Memory B cell (primary cell): ENCODE measurements at regions not wholly inside any gene's neighbourhood (a gene's known extent, or its start where the extent isn't known, plus 50 kb on each side); places are given as distances from the start of the nearest gene placed in this dataset.

Source experiments
- ATAC-seq: fragments of 150-1000 bp; cut with Tn5 transposase; 2 replicates; pipeline ENCODE4 v1.10.0; 2021; ENCODE audit warnings: low read depth, mild to moderate bottlenecking, moderate library complexity
- DNase-seq, 2 donors: peaks; one replicate each; pipeline ENCODE4 v3.0.0; 2022; ENCODE audit warnings: low spot score in 2 of 2
- H3K27ac Mint-ChIP-seq: one replicate; pipeline ENCODE4 v1.8.0; 2022; ENCODE audit warnings: mild to moderate bottlenecking, moderate library complexity, mixed read lengths
- H3K27me3 Mint-ChIP-seq: one replicate; pipeline ENCODE4 v1.8.0; 2022; ENCODE audit warnings: mixed read lengths
- H3K36me3 Mint-ChIP-seq: one replicate; pipeline ENCODE4 v1.8.0; 2022; ENCODE audit warnings: mild to moderate bottlenecking, mixed read lengths
- H3K4me1 Mint-ChIP-seq: one replicate; pipeline ENCODE4 v1.8.0; 2022; ENCODE audit warnings: mixed read lengths
- H3K4me3 Mint-ChIP-seq: one replicate; pipeline ENCODE4 v1.8.0; 2022; ENCODE audit warnings: mild to moderate bottlenecking, moderate library complexity, mixed read lengths
- H3K9me3 Mint-ChIP-seq: one replicate; pipeline ENCODE4 v1.8.0; 2022; ENCODE audit warnings: mixed read lengths

DNA sequence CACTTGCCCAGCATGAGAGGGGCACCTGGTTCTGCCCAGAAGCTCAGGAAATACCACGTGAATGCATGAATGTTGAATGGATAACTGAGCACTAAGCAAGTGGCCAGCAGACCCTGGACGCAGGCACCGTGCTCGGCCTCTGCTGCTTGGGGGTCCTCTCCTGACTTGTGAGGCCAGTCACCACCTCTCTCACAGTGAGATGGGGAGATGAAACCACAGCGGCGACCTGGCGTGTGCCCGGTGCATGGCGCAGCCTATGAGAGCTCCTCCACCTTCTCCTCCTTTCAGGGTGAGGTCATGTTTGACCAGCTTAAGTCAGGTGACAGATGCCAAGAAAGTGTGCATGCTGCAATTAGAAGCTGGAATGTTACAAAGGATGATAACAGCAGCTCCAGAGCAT lies 75.5 kb downstream of the HMX1 start:
- no peak for ATAC-seq
- Mint-ChIP-seq H3K27me3 (no peaks in the 10 kb centered on the region), H3K4me3 (no peak overlapping the region), H3K36me3 (no peaks in the 10 kb centered on the region), H3K27ac (no peak overlapping the region), H3K4me1 (no peaks in the 10 kb centered on the region), H3K9me3 (no peaks in the 10 kb centered on the region)
- DNase-seq: no peak

DNA sequence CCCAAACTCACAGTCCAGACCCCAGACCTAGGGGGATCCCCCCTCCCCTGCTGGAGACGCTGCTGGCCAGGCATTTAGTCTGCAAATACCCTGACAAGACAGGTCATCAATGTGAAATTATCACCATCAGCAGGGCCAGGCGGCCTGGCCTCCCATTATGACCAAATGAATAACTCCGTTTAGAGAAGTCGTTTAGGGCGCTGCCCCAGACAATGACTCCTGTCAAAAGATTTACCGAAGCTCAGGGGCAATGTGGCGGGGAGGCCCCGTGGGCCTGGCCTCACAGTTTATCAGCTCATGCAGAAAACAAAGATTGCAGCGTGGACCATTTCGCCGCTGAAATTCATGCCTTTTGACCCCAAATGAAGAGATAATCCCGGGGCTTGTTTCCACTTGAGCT lies 76.5 kb downstream of the HMX1 start:
- H3K36me3 Mint-ChIP-seq: no peaks in the 10 kb centered on the region
- no peaks in the 10 kb centered on the region for H3K27me3 Mint-ChIP-seq
- no peak overlapping the region for H3K4me3 Mint-ChIP-seq
- H3K27ac Mint-ChIP-seq: no peak overlapping the region
- H3K9me3 Mint-ChIP-seq: no peaks in the 10 kb centered on the region
- ATAC-seq (no peak), DNase-seq (no peak)
- no peaks in the 10 kb centered on the region for H3K4me1 Mint-ChIP-seq

GRCh38 chr4:8794491-8794890 lies 77.1 kb downstream of the HMX1 start:
- H3K36me3 Mint-ChIP-seq: no peaks in the 10 kb centered on the region
- ATAC-seq (no peak), DNase-seq (no peak)
- H3K4me1 Mint-ChIP-seq: no peaks in the 10 kb centered on the region
- H3K27ac Mint-ChIP-seq: no peak overlapping the region
- H3K27me3 Mint-ChIP-seq: no peaks in the 10 kb centered on the region
- H3K4me3 Mint-ChIP-seq: no peak overlapping the region
- H3K9me3 Mint-ChIP-seq: no peaks in the 10 kb centered on the region

DNA sequence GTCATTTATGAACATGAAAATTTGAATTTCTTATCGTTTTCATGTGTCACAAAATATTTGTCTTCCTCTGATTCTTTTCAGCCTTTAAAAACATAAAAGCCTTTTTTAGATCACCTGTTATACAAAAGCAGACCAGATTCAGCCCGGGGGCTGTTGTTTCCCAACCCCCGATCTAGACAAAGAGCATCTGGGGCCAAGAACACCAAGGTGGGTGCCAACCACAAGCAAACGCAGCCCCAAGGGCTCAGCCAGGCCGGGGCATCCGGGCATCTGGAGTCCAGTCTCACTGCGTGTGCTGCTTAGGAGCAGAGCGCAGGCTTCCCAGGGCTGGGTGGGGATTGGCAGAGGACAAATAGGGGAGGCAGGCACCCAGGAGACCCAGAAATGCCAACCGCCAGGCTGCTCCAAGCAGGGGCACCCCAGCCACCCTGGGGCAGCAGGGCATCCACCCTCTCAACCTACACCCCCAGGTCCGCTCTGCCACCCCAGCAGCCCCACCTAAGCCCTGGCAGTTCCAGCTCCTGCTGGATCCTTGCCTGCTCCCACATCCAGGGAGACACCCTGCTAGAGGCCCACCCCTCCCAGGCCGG lies 78.0 kb downstream of the HMX1 start:
- H3K27ac Mint-ChIP-seq: no peak overlapping the region
- no peak for ATAC-seq
- no peaks in the 10 kb centered on the region for H3K4me1 Mint-ChIP-seq
- DNase-seq: no peak
- no peaks in the 10 kb centered on the region for H3K36me3 Mint-ChIP-seq
- no peaks in the 10 kb centered on the region for H3K27me3 Mint-ChIP-seq
- no peaks in the 10 kb centered on the region for H3K9me3 Mint-ChIP-seq
- H3K4me3 Mint-ChIP-seq: no peak overlapping the region

- Mint-ChIP-seq H3K4me3 (no peak overlapping the region), H3K9me3 (no peaks in the 10 kb centered on the region), H3K27me3 (no peaks in the 10 kb centered on the region), H3K36me3 (no peaks in the 10 kb centered on the region), H3K27ac (no peak overlapping the region), H3K4me1 (no peaks in the 10 kb centered on the region)
- ATAC-seq: no peak
- no peak for DNase-seq
Observed at GRCh38 chr4:8792491-8792890, 79.1 kb downstream of the HMX1 start.

DNA sequence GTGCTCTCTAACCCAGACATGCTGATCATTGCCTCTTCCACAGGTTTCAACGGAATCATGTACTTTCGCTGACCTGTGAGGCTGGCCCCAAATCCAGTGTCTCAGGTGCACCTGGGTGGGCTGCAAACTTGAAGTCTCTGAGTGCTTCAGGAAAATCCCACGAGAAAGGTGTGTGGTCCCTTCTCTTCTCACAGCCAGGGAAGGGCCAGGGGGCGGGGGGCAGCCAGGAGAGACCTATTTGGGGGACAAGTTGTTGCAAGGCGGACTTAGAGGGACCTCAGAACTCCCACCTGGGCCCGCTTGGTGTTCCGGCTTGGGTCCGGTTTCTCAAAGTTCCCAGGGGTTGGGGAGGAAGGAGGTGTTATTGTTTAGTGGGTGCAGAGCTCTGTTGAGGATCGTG lies 80.0 kb downstream of the HMX1 start:
- Mint-ChIP-seq H3K9me3 (no peaks in the 10 kb centered on the region), H3K4me1 (no peaks in the 10 kb centered on the region), H3K36me3 (no peaks in the 10 kb centered on the region), H3K27ac (no peak overlapping the region), H3K4me3 (no peak overlapping the region), H3K27me3 (no peaks in the 10 kb centered on the region)
- no peak for ATAC-seq
- DNase-seq: no peak

- ATAC-seq: no peak
- no peaks in the 10 kb centered on the region for H3K36me3 Mint-ChIP-seq
Observed at GRCh38 chr4:8790749-8791148, 80.9 kb downstream of the HMX1 start.

DNA sequence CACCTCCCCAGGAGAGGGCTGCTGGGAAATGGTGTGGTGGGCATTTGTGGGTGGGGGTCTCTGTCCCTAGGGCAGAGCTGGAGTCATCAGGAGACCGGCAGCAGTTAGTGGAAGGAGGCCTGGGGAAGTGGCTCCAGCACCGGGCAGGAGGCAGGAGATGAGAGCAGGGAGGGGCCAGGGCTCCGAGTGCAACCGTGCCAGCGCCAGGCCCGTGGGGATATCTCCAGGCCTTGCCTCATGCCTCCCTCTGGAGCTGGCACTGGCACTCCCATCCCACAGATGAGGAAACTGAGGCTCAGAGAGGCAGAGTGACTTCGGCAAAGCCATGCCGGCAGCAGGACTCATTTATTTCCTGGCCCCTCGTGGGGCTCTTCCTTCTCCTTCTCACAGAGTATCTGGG lies 83.5 kb downstream of the HMX1 start:
- ATAC-seq (no peak), DNase-seq (no peak)
- no peaks in the 10 kb centered on the region for H3K36me3 Mint-ChIP-seq
- H3K4me1 Mint-ChIP-seq: no peaks in the 10 kb centered on the region
- no peaks in the 10 kb centered on the region for H3K9me3 Mint-ChIP-seq
- H3K4me3 Mint-ChIP-seq: no peak overlapping the region
- no peaks in the 10 kb centered on the region for H3K27me3 Mint-ChIP-seq
- no peak overlapping the region for H3K27ac Mint-ChIP-seq

More at GRCh38 chr4:8790749-8791148, 80.9 kb downstream of the HMX1 start:
- Mint-ChIP-seq H3K27me3 (no peaks in the 10 kb centered on the region), H3K4me1 (no peaks in the 10 kb centered on the region), H3K27ac (no peak overlapping the region), H3K4me3 (no peak overlapping the region), H3K9me3 (no peaks in the 10 kb centered on the region)
- DNase-seq: no peak

GRCh38 chr4:8786166-8786565 lies 85.5 kb downstream of the HMX1 start:
- H3K4me1 Mint-ChIP-seq: no peaks in the 10 kb centered on the region
- H3K27me3 Mint-ChIP-seq: peaks cover 5% of the 10 kb centered on the region
- H3K36me3 Mint-ChIP-seq: no peaks in the 10 kb centered on the region
- no peak overlapping the region for H3K27ac Mint-ChIP-seq
- ATAC-seq (no peak), DNase-seq (no peak)
- no peak overlapping the region for H3K4me3 Mint-ChIP-seq
- no peaks in the 10 kb centered on the region for H3K9me3 Mint-ChIP-seq

DNA sequence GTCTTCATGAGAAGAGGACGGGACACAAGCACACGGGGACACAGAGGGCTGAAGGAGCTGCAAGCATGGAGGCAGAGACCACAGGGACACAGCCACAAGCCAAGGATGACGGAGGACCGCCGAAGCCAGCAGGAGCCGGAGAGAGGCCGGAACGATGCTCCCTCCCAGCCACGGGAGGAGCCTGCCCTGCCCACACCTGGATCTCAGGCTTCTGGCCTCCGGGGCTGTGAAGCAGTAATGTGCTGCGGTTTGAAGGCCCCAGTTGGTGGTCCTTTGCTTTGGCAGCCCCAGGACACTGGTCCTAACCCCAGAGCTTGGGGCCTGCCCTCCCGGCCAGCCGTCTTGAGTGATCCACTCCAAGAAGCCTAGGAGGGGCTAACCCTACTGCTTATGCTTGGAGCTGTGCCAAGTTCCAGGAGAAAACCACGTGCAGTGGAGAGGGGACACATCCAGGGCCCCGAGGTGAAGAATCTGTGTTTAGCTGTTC lies 85.9 kb downstream of the HMX1 start:
- DNase-seq (no peak), ATAC-seq (no peak)
- H3K4me3 Mint-ChIP-seq: no peak overlapping the region
- H3K9me3 Mint-ChIP-seq: no peaks in the 10 kb centered on the region
- H3K27me3 Mint-ChIP-seq: peaks cover 5% of the 10 kb centered on the region
- H3K4me1 Mint-ChIP-seq: no peaks in the 10 kb centered on the region
- no peaks in the 10 kb centered on the region for H3K36me3 Mint-ChIP-seq
- H3K27ac Mint-ChIP-seq: no peak overlapping the region

GRCh38 chr4:8783736-8784135 lies 87.9 kb downstream of the HMX1 start:
- Mint-ChIP-seq H3K4me3 (no peak overlapping the region), H3K27ac (no peak overlapping the region), H3K9me3 (no peaks in the 10 kb centered on the region), H3K36me3 (no peaks in the 10 kb centered on the region), H3K4me1 (no peaks in the 10 kb centered on the region), H3K27me3 (peaks cover 5% of the 10 kb centered on the region)
- DNase-seq (no peak), ATAC-seq (no peak)

DNA sequence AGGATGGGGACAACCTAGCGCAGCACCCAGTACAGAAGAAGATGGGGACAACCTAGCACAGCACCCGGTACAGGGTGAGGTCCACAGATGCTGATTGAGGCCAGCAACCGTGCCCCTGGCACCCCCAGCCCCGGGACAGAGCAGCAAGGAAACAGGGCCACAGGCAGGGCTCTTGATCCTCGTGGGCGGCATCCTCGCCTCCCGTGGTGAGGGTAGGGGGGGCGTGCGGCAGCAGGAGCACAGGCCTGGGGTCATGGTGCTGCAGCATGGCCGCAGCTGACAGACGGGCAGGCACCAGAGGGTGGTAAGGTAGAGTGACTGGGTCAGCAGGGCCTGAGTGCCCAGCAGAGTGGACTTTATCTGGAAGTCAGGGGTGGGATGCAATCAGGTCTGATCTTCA lies 89.5 kb downstream of the HMX1 start:
- H3K4me3 Mint-ChIP-seq: no peak overlapping the region
- no peaks in the 10 kb centered on the region for H3K36me3 Mint-ChIP-seq
- no peak overlapping the region for H3K27ac Mint-ChIP-seq
- no peaks in the 10 kb centered on the region for H3K4me1 Mint-ChIP-seq
- DNase-seq (no peak), ATAC-seq (no peak)
- no peaks in the 10 kb centered on the region for H3K9me3 Mint-ChIP-seq
- peaks cover 5% of the 10 kb centered on the region for H3K27me3 Mint-ChIP-seq

- H3K27ac Mint-ChIP-seq: no peak overlapping the region
- DNase-seq: no peak
- peaks cover 5% of the 10 kb centered on the region for H3K27me3 Mint-ChIP-seq
- no peaks in the 10 kb centered on the region for H3K36me3 Mint-ChIP-seq
- no peak overlapping the region for H3K4me3 Mint-ChIP-seq
- ATAC-seq: no peak
- no peaks in the 10 kb centered on the region for H3K4me1 Mint-ChIP-seq
- no peaks in the 10 kb centered on the region for H3K9me3 Mint-ChIP-seq
Observed at GRCh38 chr4:8781641-8782040, 90.0 kb downstream of the HMX1 start.

- ATAC-seq (no peak), DNase-seq (no peak)
- H3K4me1 Mint-ChIP-seq: no peaks in the 10 kb centered on the region
- no peak overlapping the region for H3K27ac Mint-ChIP-seq
- no peak overlapping the region for H3K4me3 Mint-ChIP-seq
- no peaks in the 10 kb centered on the region for H3K36me3 Mint-ChIP-seq
- H3K27me3 Mint-ChIP-seq: peaks cover 5% of the 10 kb centered on the region
- H3K9me3 Mint-ChIP-seq: no peaks in the 10 kb centered on the region
Observed at GRCh38 chr4:8780596-8781368, 90.9 kb downstream of the HMX1 start.

- DNase-seq (no peak), ATAC-seq (no peak)
- Mint-ChIP-seq H3K27me3 (peaks cover 5% of the 10 kb centered on the region), H3K4me3 (no peak overlapping the region), H3K4me1 (no peaks in the 10 kb centered on the region), H3K9me3 (no peaks in the 10 kb centered on the region), H3K27ac (no peak overlapping the region), H3K36me3 (no peaks in the 10 kb centered on the region)
Observed at GRCh38 chr4:8780086-8780485, 91.6 kb downstream of the HMX1 start.
